Activated naive CD8-positive, alpha-beta T cell (primary cell): ENCODE measurements at regions not wholly inside any gene's neighbourhood (a gene's known extent, or its start where the extent isn't known, plus 50 kb on each side); places are given as distances from the start of the nearest gene placed in this dataset.
"Not testable (repeated sequence)": the region's sequence is repeated elsewhere in the genome, so short reads cannot be mapped to it uniquely, and the experiment has no call there.

Experiments
- H3K27ac Mint-ChIP-seq: one replicate; pipeline ENCODE4 v1.8.0; 2021; ENCODE audit warnings: mixed read lengths
- H3K27me3 Mint-ChIP-seq: one replicate; pipeline ENCODE4 v1.8.0; 2021; ENCODE audit warnings: mixed read lengths
- H3K36me3 Mint-ChIP-seq: one replicate; pipeline ENCODE4 v1.8.0; 2021; ENCODE audit warnings: mixed read lengths
- H3K4me1 Mint-ChIP-seq: one replicate; pipeline ENCODE4 v1.8.0; 2021; ENCODE audit warnings: low read depth, mixed read lengths
- H3K4me3 Mint-ChIP-seq: one replicate; pipeline ENCODE4 v1.8.0; 2021; ENCODE audit warnings: mild to moderate bottlenecking, mixed read lengths
- H3K9me3 Mint-ChIP-seq: one replicate; pipeline ENCODE4 v1.8.0; 2021; ENCODE audit warnings: low read depth, mixed read lengths

DNA sequence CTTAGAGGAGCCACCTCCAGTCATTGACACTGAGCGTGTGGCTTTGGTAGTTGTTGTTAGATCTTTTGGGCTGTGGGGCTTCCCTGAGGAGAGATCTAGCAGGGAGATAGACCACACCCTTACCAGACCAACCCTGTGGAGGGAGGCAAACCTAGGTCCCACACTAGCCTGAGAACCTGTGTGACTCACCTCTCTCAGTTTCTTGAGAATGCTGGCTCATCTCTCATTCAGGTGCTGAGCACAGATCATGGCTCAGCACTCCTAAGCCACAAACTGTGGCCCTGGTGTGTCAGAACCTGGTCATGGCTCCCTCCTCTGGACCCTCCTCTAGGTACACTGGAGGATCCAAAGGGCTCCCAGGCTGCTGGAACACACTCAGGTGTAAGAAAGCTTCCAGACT is 919.7 kb downstream of the PRIM2 start:
- H3K36me3 Mint-ChIP-seq, H3K9me3 Mint-ChIP-seq, H3K4me3 Mint-ChIP-seq, H3K27ac Mint-ChIP-seq, H3K4me1 Mint-ChIP-seq, H3K27me3 Mint-ChIP-seq: not testable (repeated sequence)

- H3K4me1 Mint-ChIP-seq, H3K27ac Mint-ChIP-seq, H3K9me3 Mint-ChIP-seq: not testable (repeated sequence)
Observed at GRCh38 chr6:58238421-58238820, 921.0 kb downstream of the PRIM2 start.

DNA sequence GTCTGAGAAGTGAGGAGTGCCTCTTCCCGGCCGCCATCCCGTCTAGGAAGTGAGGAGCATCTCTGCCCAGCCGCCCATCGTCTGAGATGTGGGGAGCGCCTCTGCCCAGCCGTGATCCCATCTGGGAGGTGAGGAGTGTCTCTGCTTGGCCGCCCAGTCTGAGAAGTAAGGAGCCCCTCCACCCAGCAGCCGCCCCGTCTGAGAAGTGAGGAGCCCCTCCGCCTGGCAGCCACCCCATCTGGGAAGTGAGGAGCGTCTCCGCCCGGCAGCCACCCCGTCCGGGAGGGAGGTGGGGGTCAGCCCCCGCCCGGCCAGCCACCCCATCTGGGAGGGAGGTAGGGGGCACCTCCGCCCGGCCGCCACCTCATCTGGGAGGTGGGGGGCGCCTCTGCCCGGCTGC is 940.2 kb downstream of the PRIM2 start:
- not testable (repeated sequence) for H3K4me3 Mint-ChIP-seq, H3K4me1 Mint-ChIP-seq, H3K27me3 Mint-ChIP-seq, H3K36me3 Mint-ChIP-seq, H3K27ac Mint-ChIP-seq
- peaks cover 19% of the 10 kb centered on the region for H3K9me3 Mint-ChIP-seq

More at GRCh38 chr6:58238421-58238820, 921.0 kb downstream of the PRIM2 start:
- not testable (repeated sequence) for H3K4me3 Mint-ChIP-seq, H3K36me3 Mint-ChIP-seq, H3K27me3 Mint-ChIP-seq

DNA sequence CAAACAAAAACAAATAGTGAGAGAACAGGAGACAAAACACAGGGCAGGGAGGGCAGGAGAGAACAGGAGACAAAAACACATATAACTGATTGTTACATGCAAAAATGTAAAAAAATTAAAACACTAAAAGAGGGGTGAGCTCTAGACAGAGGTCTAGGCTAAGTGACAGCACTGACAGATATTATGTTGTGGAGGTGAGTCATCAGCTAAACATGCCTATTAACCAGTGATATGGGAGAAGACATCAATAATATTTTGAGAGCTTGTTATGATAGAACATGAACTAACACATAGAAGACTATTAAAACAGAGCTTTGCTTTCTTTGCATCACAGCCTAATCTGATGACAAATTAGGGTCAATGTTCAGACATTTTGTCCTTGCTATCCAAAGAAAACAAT is 972.7 kb downstream of the PRIM2 start:
- Mint-ChIP-seq H3K4me3 (no peak overlapping the region), H3K36me3 (no peaks in the 10 kb centered on the region), H3K27me3 (peaks cover 2% of the 10 kb centered on the region), H3K4me1 (no peaks in the 10 kb centered on the region), H3K27ac (no peak overlapping the region), H3K9me3 (peaks cover 6% of the 10 kb centered on the region)

DNA sequence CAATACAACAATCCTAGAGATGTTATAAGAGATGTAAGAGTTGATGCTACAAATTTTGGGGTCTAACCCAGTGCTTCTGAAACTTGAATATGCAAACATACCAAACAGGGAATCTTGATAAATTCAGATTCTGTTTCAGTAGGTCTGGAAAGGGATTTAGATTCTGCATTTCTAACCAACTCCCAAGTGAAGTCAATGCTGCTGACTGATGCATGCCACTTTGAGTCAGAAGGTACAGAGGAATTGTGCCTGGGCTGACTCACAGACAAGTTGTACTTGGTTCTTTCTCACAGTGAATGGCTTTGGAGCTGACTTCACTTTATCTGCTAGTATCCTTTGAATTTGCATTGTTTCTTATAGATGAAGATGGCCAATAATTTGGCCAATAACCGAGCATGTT is 973.9 kb downstream of the PRIM2 start:
- H3K27ac Mint-ChIP-seq, H3K9me3 Mint-ChIP-seq, H3K27me3 Mint-ChIP-seq: not testable (repeated sequence)

DNA sequence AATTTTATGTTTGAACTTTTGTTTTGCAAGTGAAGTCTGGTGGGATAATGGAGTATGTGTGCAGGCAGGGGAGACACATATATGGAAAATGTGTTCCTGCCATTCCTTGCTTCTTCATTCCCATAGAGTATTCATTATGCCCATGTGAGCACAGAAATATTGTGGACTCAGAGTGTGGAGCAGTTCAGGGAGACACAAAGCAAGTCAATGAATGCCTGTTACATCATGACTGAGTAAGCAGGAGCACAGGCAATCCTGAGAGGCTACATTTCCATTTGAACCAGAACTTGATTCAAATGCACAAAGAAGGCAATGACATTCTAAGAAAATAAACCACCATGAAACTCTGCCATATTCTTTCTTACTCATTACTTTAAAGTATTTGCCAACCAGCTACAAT is 990.5 kb downstream of the PRIM2 start:
- H3K27ac Mint-ChIP-seq, H3K4me1 Mint-ChIP-seq, H3K27me3 Mint-ChIP-seq, H3K4me3 Mint-ChIP-seq, H3K36me3 Mint-ChIP-seq, H3K9me3 Mint-ChIP-seq: not testable (repeated sequence)

More for the DNA sequence above, 973.9 kb downstream of the PRIM2 start:
- H3K36me3 Mint-ChIP-seq, H3K4me3 Mint-ChIP-seq, H3K4me1 Mint-ChIP-seq: not testable (repeated sequence)

DNA sequence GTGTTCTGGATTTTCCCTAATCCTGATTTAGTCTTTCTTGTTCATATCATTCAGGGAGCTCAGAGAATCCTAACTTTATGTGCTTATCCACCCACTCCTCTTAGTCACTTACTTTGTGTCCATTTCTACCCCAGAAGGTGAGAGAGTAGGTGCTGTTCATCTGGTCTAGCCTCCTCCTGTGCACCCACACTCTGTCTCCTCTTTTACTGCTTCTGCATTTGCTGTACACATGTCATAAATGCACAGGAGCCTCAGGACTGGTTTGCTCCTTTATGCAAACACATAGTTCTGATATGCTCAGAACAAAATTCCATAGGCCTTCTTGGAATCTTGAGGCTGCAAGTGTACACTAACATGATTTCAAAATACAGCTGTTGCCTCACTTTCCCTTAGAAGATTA is 1014.7 kb downstream of the PRIM2 start:
- not testable (repeated sequence) for H3K4me1 Mint-ChIP-seq, H3K27ac Mint-ChIP-seq
- peaks cover 10% of the 10 kb centered on the region for H3K9me3 Mint-ChIP-seq

GRCh38 chr6:58342287-58342686 is 1024.9 kb downstream of the PRIM2 start:
- not testable (repeated sequence) for H3K27me3 Mint-ChIP-seq, H3K4me1 Mint-ChIP-seq

More for the DNA sequence above, 1014.7 kb downstream of the PRIM2 start:
- H3K36me3 Mint-ChIP-seq, H3K4me3 Mint-ChIP-seq, H3K27me3 Mint-ChIP-seq: not testable (repeated sequence)

DNA sequence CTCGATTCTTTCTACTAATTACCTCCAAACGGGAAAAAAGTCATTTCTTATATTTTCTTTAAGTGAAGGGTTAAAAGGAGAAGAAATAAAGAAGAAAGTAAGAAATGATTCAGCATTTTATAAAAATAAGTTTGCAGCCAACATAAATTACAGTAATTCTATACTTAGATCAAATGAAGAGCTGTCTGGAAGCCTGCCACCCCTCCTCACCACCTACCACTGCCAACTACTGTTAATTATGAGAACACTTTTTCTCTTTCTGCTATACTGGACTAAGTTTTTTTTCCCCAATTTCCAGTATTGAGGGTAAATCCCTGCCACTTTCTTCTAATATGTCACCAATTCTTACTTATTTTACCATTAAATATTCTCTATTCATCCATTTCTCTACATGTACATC is 1030.1 kb downstream of the PRIM2 start:
- H3K27ac Mint-ChIP-seq, H3K36me3 Mint-ChIP-seq, H3K27me3 Mint-ChIP-seq, H3K4me3 Mint-ChIP-seq, H3K4me1 Mint-ChIP-seq: not testable (repeated sequence)
- peaks cover 12% of the 10 kb centered on the region for H3K9me3 Mint-ChIP-seq

More at GRCh38 chr6:58342287-58342686, 1024.9 kb downstream of the PRIM2 start:
- H3K36me3 Mint-ChIP-seq, H3K9me3 Mint-ChIP-seq, H3K4me3 Mint-ChIP-seq, H3K27ac Mint-ChIP-seq: not testable (repeated sequence)

GRCh38 chr6:58351619-58352018 is 1034.2 kb downstream of the PRIM2 start:
- H3K27me3 Mint-ChIP-seq, H3K4me3 Mint-ChIP-seq, H3K4me1 Mint-ChIP-seq, H3K27ac Mint-ChIP-seq, H3K36me3 Mint-ChIP-seq: not testable (repeated sequence)
- peaks cover 17% of the 10 kb centered on the region for H3K9me3 Mint-ChIP-seq

GRCh38 chr6:58358452-58358851 is 1041.0 kb downstream of the PRIM2 start:
- not testable (repeated sequence) for H3K36me3 Mint-ChIP-seq, H3K4me1 Mint-ChIP-seq, H3K27ac Mint-ChIP-seq, H3K4me3 Mint-ChIP-seq, H3K27me3 Mint-ChIP-seq
- peaks cover 17% of the 10 kb centered on the region for H3K9me3 Mint-ChIP-seq

GRCh38 chr6:58365856-58366255 is 1048.4 kb downstream of the PRIM2 start:
- H3K36me3 Mint-ChIP-seq, H3K9me3 Mint-ChIP-seq, H3K27ac Mint-ChIP-seq: not testable (repeated sequence)

DNA sequence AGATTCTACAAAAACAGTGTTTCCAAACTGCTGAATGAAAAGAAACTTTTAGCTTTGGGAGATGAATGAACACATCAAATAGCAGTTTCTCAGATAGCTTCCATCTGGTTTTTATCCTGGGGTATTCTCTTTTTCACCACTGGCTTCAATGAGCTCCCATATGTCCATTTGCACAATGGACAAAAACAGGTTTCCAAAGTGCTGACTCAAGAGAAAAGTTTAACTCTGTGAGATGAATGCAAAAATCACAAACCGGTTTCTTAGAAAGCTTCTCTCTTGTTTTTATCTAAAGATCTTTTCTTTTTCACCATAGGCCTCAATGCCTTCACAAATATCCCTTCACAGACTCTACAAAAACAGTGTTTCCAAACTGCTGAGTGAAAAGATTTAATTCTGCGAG is 1089.2 kb downstream of the PRIM2 start:
- H3K9me3 Mint-ChIP-seq, H3K27ac Mint-ChIP-seq, H3K36me3 Mint-ChIP-seq, H3K4me3 Mint-ChIP-seq, H3K4me1 Mint-ChIP-seq, H3K27me3 Mint-ChIP-seq: not testable (repeated sequence)

More at GRCh38 chr6:58365856-58366255, 1048.4 kb downstream of the PRIM2 start:
- not testable (repeated sequence) for H3K4me3 Mint-ChIP-seq, H3K4me1 Mint-ChIP-seq, H3K27me3 Mint-ChIP-seq

DNA sequence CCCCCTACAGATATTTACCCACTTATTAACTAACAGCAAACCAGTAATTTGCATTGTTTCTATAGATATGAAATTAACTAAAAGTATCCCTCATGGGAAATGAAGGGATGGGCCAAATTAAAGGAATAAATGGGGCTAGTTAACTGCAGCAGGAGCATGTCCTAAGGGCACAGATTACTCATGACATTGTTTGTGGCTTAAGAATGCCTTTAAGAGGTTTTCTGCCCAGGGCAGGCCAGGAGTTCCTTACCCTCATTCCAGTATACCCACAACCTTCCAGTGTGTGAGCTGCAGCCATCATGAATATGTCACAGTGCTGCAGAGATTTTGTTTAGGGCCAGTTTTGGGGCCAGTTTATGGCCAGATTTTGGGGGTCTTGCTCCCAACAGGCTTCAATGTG is 1101.9 kb downstream of the PRIM2 start:
- no peak overlapping the region for H3K27ac Mint-ChIP-seq
- no peaks in the 10 kb centered on the region for H3K27me3 Mint-ChIP-seq
- no peak overlapping the region for H3K4me3 Mint-ChIP-seq
- no peaks in the 10 kb centered on the region for H3K36me3 Mint-ChIP-seq
- no peaks in the 10 kb centered on the region for H3K4me1 Mint-ChIP-seq
- H3K9me3 Mint-ChIP-seq = peaks cover 20% of the 10 kb centered on the region
